Stimulated activated CD4-positive, alpha-beta T cell treated with anti-CD3 and anti-CD28 coated beads, Interleukin-1b, Interleukin-23, amount 100 ng/mL, for 1 hour (primary cell): ENCODE measurements at regions not wholly inside any gene's neighbourhood (a gene's known extent, or its start where the extent isn't known, plus 50 kb on each side); places are given as distances from the start of the nearest gene placed in this dataset.
"Not testable (repeated sequence)": the region's sequence is repeated elsewhere in the genome, so short reads cannot be mapped to it uniquely, and the experiment has no call there.

Experiments
- DNase-seq, 2 donors: peaks; one replicate each; pipeline ENCODE4 v3.0.0-alpha.2; 2020; ENCODE audit warnings: low read depth in 2 of 2

DNA sequence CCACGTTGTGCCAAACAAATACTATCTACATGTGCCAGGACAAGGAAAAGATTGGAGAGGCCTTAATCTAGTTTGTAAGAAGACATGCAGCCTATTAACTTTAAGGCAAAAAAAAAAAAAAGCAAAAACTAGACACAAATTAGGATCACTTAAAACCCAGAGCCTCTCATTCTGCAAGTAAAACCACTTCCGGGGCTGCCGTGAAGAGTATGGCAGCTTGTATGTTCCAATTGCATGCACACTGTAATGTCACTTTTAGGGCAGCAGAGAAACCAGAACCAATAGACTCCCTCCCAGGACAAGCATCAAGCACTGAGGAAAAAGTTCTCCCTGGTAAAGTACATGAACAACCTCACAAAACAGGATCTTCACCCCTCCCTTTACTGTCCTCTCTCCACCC is 70.6 kb downstream of the RSL24D1 start:
- no peak for DNase-seq

DNA sequence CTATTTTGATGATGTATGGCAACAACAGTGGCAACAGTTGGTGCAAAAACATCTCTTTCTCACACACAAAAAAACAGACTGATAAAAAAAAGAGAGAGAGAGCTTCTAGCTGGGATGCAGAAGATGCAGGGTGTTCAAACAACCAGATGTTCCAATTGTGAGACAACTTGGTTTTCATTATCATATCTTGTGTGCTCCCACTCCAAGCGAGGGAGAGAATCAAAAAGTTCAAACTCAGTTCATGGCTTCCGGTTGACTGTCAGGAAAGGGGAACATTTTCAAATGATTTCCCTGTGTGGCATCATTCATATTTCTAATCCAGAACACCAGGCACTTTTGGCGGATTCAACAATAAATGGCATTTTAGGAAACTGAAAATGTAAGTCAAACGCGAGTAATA is 72.1 kb downstream of the RSL24D1 start:
- no peak for DNase-seq

DNA sequence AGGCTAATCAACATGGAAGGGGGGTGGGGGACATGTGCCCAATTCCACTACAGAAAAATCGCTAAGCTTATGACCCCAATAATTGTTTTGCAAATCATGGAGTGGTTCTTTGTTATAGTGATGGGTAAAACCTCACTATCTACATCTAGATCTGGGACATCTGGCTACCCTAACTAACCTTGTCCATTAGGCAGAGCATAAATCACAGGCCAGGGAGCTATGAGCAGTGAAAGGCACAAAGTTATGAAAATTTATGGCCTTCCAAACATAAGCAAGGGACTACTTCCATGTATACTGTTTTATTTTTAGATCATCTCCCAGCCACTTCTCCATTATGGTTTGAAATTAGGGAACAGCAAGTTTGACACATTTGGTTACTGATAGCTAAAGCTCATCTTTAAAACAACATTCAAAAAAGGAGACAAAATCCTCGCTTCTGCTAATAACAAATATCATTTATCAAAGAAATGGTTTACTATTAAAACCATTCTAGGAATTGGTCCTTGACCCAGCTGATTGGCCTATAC is 78.3 kb downstream of the RSL24D1 start:
- no peak for DNase-seq

DNA sequence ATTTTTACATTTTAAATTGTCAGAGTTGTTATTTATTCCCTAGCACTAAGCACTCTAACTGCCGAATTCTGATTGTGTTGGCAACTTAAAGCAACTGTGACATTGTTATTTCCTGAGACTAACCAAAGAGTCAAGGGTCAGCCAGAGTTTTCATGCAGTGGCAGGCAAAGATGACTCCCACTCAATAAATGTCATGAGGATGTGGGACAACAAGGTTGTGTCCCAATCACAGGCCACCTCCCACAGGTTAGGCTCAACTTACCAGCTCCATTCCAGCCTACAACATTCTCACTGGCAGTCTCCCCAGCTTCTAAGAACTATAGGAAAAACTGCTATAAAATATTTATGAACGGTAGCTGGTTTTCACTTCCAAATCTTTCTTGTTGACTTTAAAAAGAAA is 80.1 kb downstream of the RSL24D1 start:
- DNase-seq: no peak

- DNase-seq: no peak
Observed at GRCh38 chr15:55113736-55114135, 83.0 kb downstream of the RSL24D1 start.

- no peak for DNase-seq
Observed at GRCh38 chr15:55112706-55113105, 84.0 kb downstream of the RSL24D1 start.

DNA sequence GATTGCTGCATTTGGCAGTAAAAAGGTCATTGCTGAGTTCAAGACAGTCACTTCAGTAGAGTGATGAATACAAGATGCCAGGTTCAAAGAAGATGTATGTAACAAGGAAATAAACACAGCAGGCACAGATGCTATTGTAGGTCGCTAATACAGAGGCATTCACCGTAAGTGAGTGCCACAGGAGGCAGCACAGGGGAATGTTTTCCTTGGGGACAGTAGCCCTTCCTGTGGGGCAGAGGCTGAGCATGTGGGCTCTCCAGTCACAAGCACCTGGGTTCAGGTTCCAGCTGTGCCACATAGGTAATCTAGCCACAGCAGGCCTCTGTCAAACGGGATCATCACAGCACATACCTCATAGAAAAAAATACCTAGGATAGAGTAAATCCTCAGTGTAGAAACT is 86.3 kb downstream of the RSL24D1 start:
- DNase-seq: no peak

DNA sequence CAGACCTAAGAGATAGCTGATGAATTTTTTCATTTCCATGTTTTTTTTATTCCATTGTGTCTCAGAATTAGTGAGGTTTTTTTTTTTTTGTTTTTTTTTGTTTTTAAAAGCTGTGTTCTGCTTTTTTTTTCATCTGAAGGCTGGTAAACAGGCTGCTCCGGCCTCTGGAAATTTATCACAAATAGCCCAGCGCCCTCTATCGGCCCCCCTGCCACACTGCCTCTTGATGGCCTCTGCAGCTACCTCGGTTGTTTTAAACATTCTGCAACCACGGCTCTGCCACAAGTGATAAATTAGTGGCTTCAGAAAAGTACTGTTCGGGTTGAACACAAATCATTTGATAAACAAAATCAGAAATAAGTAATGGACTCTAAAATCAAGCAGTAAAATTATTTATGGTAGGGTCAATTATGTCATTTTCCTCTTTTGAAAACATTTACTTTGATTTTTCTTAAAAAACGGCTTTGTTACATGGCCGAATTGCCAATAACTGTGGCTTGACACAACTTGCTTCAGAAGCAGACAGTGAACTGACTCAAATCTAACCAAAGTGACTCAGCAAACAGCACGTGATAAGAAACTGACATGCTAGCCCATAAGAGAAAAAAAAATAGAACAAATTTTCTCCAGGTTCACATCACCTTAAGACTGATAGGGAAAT is 87.8 kb downstream of the RSL24D1 start:
- peak in 1 of 2 donors; percentile 7 for DNase-seq

GRCh38 chr15:55108448-55108847 is 88.3 kb downstream of the RSL24D1 start:
- DNase-seq: no peak

- no peak for DNase-seq
Observed at GRCh38 chr15:55106155-55106554, 90.6 kb downstream of the RSL24D1 start.

- DNase-seq: no peak
Observed at GRCh38 chr15:55094136-55094535, 102.6 kb downstream of the RSL24D1 start.

- DNase-seq: no peak
Observed at GRCh38 chr15:55088207-55088606, 108.5 kb downstream of the RSL24D1 start.

GRCh38 chr15:55084673-55085072 is 112.1 kb downstream of the RSL24D1 start:
- DNase-seq: no peak

DNA sequence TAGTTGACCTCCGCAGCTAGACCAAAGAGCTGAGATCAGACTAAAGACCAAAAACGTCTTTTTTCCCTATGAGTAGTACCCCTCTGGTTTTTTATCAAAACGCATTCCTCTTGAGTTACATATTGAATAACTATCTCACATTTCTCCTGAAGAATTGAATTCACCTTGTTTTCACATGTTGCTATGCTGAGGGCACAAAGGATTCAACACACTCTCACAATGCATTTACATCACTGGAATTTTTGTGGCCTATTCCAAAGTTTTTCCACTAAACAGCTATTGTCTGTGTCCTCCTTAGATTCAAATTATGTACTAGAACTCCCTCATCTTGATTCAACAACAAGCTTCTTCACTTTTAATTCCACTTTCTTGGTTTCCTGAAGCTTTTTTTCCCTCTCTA is 112.5 kb downstream of the RSL24D1 start:
- no peak for DNase-seq

- not testable (repeated sequence) for DNase-seq
Observed at GRCh38 chr15:55077052-55077451, 119.7 kb downstream of the RSL24D1 start.

DNA sequence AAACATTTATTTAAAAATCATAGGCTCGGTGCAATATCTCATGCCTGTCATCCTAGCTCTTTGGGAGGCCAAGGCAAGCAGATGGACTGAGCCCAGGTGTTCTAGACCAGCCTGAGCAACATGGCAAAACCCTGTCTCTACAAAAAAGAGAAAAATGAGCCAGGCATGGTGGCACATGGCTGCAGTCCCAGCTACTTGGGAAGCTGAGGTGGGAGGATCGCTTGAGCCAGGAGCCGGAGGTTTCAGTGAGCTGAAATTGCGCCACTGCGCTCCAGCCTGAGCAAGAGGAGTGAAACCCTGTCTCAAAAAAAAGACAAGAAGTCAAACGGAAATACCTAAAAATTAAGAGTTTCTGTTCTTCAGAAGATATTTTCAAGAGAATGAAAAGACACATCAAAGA is 122.3 kb downstream of the RSL24D1 start:
- no peak for DNase-seq

GRCh38 chr15:55063970-55064369 is 132.8 kb downstream of the RSL24D1 start:
- not testable (repeated sequence) for DNase-seq

DNA sequence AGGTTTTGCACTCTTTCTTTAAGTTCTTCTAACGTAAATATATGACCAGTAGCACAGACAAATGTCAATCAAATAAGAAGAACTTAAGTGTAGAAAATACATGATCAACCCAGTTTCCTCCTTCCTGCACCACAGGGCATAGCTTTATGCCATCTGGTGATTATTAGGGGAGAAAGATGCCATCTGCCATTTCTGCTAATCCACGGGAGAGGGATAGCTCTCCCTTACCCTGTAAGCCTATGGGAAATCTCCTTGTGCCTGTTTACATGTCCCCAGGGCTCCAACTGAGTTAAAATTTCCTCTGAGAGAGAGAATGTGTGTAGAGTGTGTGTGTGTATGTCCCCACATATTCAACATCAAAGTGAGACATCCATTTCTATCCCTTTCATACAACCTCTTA is 135.9 kb downstream of the RSL24D1 start:
- no peak for DNase-seq

DNA sequence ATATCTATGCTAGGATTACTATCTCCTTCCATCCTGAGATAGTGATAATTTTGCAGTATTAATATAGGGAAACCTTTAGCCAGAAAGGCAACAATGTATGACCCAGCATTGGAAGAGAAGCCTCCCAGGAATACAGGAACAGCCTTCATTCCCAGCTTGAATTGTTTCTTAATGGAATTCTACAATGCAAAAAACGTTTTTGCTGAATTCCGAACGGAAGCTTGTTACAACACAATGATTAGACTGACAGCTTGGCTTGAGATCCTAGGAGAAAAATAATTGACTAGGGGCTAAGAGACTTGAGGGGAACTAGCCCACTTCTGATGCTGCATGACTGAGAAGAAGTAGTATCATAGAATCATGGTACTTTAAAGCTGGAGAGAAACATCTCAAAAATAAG is 140.2 kb downstream of the RSL24D1 start:
- no peak for DNase-seq

DNA sequence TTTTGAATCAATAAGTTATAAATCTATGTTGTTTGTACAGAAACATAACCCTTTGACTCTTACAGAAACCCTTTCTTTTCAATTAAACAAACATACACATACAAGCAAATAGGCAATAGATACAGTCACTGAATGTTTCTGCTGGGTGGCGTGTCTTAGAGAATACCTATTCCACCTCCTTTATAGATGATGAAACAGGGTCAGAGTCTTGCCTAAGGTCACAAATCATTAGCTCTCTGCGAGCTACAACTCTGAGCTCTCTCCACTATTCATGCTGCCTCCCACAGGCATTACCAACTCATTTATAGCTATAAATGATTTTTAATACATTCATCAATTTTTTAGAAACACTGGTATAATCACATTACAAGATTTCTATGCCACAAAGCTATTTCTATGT is 152.6 kb downstream of the RSL24D1 start:
- no peak for DNase-seq

DNA sequence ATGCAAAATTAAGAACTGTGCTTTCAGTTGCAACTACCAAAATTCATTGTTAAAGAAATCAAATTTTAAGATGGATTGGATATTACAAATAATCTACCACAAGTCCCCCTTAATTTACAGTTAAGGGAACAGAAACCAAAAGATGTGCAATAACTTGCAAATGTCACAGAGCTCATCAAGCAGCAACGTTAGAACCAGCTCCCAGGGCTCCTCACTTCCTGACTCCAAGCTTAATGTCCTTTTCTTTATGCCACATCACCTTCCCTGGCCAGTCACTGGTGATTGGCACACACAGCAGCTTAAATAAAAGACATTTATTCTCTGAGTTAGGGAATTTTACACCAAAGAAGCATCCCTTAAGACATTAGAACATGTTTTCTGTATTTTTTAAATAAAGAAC is 159.7 kb downstream of the RSL24D1 start:
- no peak for DNase-seq

DNA sequence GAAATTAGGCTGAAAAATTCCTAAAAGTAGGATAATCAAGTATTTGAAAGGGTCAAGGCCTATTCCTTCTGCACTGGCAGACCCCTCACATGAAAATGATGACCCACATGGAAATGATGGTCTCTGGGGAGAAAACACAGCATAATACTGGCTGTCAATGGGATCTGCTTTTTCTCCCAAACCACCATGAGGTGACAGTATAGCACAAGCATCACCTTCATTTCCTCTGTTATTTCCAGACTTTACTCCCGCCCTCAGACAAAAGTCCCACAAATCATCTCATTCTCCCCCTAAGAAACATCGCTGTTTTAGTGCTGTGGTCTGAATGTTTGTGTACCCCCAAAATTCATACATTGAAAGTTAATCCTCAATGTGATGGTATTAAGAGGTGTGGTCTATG is 161.0 kb downstream of the RSL24D1 start:
- no peak for DNase-seq

DNA sequence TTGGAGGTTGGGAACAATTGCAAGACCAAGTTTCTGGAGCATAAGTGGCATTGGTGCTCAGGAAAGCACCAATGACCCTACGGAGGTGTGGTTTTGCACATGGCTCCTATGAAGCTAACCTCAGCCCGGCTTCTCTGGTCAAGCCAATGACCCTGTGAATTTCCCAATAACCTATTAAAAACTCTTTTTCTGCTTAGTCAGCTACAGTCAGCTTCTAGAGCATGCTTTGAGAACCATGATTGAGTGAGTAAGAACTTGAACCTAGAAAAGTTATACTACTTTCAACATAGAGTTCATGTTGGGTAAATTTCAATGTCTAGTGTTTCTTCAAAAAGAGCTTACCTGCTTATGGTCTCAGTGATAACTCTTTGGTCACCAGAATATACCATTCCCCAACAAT is 163.2 kb downstream of the RSL24D1 start:
- DNase-seq: no peak

DNA sequence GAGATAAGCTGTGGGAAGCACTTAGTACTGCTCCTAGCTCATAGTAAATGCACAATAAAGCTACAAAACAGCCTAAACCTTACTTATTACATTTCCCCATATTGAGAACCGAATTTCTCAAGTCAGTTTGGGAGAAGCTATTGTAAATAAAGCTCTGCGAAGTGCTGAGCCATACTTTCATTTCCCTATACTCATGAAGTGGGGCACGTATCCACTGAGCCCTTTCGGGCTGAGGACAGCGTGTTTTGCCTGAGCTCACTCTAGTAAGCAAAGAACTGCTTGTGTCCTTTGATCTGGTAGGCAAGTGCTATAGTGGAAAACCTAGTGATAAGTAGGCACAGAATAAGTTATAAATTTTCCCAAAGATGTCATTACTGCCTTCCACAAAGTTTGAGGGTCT is 165.0 kb downstream of the RSL24D1 start:
- no peak for DNase-seq
